GM12872 (cell line): ENCODE measurements at regions not wholly inside any gene's neighbourhood (a gene's known extent, or its start where the extent isn't known, plus 50 kb on each side); places are given as distances from the start of the nearest gene placed in this dataset.

Source experiments
- TF ChIP-seq, protein P1 (sequence below): IDR thresholded peaks from 3 replicates; pipeline ENCODE4 v1.5.1; 2011; ENCODE audit warnings: low read depth, mild to moderate bottlenecking, low read length, moderate library complexity; ENCODE audit not compliant: insufficient read depth

DNA sequence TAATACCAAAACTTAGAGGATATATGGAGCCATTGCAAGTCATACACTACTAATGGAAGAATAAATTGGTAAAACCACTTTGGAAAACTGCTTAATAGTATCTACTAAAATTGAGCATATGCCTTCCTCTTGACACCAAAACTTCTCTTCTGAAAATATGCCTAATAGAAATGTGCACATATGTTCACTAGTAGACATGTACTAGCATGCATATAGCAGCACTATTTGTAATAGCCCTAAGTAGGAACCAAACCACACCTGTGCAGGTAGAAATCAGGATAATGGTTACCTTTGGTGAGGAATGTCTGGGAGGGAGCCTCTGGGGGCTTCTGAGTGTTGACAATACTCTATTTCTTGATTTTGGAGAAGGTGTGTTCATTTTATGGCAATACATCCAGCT lies 424.8 kb upstream of the BTBD3 start:
- TF ChIP-seq, protein P1, sequence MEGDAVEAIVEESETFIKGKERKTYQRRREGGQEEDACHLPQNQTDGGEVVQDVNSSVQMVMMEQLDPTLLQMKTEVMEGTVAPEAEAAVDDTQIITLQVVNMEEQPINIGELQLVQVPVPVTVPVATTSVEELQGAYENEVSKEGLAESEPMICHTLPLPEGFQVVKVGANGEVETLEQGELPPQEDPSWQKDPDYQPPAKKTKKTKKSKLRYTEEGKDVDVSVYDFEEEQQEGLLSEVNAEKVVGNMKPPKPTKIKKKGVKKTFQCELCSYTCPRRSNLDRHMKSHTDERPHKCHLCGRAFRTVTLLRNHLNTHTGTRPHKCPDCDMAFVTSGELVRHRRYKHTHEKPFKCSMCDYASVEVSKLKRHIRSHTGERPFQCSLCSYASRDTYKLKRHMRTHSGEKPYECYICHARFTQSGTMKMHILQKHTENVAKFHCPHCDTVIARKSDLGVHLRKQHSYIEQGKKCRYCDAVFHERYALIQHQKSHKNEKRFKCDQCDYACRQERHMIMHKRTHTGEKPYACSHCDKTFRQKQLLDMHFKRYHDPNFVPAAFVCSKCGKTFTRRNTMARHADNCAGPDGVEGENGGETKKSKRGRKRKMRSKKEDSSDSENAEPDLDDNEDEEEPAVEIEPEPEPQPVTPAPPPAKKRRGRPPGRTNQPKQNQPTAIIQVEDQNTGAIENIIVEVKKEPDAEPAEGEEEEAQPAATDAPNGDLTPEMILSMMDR, result no peak

DNA sequence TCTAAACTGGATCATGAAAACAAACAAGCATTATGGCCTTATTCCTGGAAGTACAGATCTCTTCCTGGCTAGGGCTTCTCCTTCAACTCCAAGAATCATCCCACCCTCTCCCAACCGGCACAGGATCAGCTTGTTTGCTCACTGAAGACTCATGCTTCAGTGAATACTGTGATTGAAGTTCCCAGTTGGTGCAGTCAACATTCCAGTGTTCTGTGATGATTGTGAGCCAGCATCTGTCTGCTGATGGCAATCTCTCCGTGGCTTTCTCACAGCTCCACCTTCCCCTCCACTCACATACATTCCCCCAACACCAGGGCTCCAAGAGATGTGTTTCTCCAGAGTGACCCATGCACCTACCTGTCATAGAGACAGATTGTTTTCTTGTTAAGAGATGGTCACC lies 421.3 kb upstream of the BTBD3 start:
- TF ChIP-seq, protein P1, result no peak

DNA sequence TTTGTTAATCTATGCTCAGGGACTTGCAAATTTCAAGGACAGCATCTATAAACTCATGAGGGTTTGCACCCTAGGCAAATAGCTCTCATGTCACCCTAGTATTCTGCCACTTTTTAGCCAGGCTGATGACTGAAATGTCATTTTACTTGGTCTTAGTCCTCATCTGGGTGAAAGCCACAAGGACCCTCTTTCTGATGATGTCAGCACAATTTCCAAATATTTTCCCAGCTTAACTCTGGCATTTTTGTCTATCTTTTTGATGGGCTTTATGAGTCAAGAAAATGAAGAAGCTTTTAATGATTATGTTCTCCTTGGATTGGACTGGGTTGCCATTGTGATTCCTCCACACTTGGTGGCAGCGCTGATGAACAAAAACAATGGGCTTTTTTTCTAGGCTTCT lies 420.1 kb upstream of the BTBD3 start:
- TF ChIP-seq, protein P1, result no peak

DNA sequence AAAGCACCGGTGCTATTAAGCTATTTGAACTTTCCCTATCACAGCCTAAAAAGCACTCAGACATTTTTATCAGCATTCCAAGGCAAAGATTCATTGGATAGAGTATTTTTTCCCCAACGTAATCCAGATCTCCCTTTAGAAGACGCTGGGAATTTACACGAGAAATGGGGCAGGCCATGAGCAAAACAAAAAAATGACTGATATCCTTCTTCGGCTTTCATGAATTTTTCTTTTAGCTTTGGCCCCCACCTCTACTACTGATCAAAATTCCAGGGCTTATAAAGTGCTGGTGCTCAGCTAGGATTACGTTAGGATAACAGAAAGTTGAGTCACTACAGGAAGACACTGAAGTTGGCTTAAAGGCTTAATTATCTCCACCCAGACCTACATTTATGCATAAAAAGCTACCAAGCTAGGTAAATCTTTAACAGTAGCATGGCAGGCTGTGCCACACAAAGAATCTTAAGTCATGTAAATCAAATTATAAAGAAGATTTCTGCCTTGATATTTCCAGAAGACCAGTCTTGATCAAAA lies 418.5 kb upstream of the BTBD3 start:
- TF ChIP-seq, protein P1, result no peak

DNA sequence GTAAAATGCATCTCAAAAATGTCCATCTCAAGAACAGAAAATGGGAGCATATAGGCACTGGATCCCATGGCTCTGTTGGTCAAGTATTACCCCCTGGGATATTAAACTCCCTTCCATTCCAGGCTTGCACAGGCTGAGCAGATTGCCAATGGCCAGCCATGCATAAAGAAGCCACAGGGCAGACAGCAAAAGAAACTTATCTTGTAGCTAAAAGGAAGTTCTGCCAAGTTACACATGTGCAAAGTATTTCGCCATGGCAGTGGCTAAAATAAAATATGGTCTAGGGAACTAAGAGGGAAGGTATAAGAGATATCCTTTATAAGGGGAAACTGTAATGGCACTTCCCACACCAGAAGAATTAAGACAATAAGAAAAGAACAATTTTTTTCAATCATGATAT lies 415.6 kb upstream of the BTBD3 start:
- TF ChIP-seq, protein P1, result no peak

DNA sequence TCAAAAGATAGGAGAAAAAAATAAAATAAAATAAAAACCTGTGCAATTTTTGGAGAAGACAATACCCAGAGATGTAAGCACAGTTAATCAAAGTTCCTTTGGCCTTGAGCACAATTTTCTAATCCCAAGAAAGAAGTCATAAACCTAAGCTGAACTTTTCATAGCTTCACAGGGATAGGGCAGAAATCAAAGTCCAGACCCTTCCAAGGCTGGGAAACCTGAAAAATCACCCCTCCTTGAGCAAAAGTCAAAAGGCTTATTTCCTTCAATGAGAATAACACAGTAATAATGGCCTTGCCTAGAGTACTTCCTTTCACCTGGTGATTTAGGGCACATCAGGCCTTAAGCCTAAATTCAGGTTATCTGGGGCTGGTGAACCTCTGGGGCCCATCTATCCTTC lies 415.0 kb upstream of the BTBD3 start:
- TF ChIP-seq, protein P1, result no peak

DNA sequence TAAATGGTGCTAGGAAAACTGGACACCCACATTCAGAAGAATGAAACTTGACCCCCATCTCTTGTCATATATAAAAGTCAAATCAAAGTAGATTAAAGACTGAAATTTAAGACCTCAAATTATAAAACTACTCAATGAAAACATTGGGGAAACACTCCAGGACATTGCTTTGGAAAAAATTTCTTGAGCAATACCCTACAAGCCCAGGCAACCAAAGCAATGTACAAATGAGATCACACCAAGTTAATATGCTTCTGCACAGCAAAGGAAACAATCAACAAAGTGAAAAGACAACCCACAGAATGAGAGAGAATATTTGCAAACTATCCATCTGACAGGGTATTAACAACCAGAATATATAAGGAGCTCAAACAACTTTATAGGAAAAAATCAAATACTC lies 407.9 kb upstream of the BTBD3 start:
- TF ChIP-seq, protein P1, result no peak
